ENCODE measurements at regions not wholly inside any gene's neighbourhood (a gene's known extent, or its start where the extent isn't known, plus 50 kb on each side); places are given as distances from the start of the nearest gene placed in this dataset.

DNA sequence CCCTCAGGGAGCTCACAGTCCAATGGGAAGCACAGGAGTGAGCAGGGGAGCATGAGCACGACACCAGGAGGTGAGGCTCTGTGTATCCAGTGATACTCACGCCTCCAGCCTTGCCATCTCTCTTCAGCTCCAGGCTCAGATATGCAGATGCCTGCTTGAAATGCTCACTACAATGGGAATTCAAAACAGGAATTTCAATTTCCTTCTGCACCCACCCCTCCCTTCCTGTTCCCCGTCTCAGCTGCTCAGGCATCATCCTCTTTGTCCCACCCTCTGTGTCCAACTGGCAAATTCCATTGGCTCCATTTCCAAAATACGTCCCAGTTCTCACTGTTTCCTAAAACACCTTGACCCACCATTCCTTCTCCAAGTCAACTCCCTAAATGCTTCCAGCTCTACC is 58.9 kb downstream of the FBXO2 start:
- ChIA-PET CTCF (ENCODE audit: partially characterized antibody) (interaction anchor here (0.8 to 4.1 kb wide), 7 partner anchors 14 to 97 kb away, joined by 3 to 15 read pairs (median 4); no protein-coding TSS in a partner anchor), POLR2A (ENCODE audit: partially characterized antibody) (interaction anchor here (0.8 to 1.8 kb wide), 5 partner anchors 16 to 48 kb away, joined by 3 to 5 read pairs (median 3); no protein-coding TSS in a partner anchor)
- no peak overlapping the region for H4K8ac ChIP-seq (ENCODE audit: extremely low read depth, insufficient read depth, low read length)
- H3K27me3 ChIP-seq (replicated peaks in 1 of 4; ENCODE audit: control insufficient read depth in 3 of 4, extremely low read depth in 1 of 4, insufficient read depth in 3 of 4, low read length in 3 of 4) = no peaks in the 10 kb centered on the region; a peak in 1 of 7 replicates
- H3K27ac ChIP-seq (ENCODE audit: low read depth, low read length) = no peak overlapping the region
- 0 out of 2 replicates have a peak overlapping the region, but pooled peaks have one; percentile 3 for H2AK5ac ChIP-seq (ENCODE audit: low read depth, low read length)
- H4K5ac ChIP-seq (ENCODE audit: insufficient read length, low read depth, low read length) = no peak overlapping the region
- no peak overlapping the region for H2AFZ ChIP-seq (ENCODE audit: low read length)
- DNase-seq (ENCODE audit: low read depth in 1 of 2, low spot score in 2 of 2) (no peak), FAIRE-seq (no peak)
- no peak overlapping the region for H2BK20ac ChIP-seq (ENCODE audit: low read length)
- no peak overlapping the region for H3K9ac ChIP-seq (replicated peaks in 1 of 4; ENCODE audit: extremely low read depth in 1 of 4, low read depth in 3 of 4, low read length in 3 of 4)
- no peaks in the 10 kb centered on the region for H3K9me3 ChIP-seq (ENCODE audit: insufficient read depth in 2 of 2, low read depth in 1 of 2, low read length in 1 of 2)
- H2BK12ac ChIP-seq (ENCODE audit: low read depth, low read length) = no peak overlapping the region
- H4K20me1 ChIP-seq (replicated peaks in 1 of 2; ENCODE audit: control insufficient read depth in 1 of 2, insufficient read depth in 2 of 2, low read length in 2 of 2) = no peaks in the 10 kb centered on the region
- no peak overlapping the region for H3K4me3 ChIP-seq (ENCODE audit: extremely low read depth in 1 of 4, insufficient read depth in 2 of 4, low read depth in 3 of 4, low read length in 4 of 4)
- H4K91ac ChIP-seq (replicated peaks; ENCODE audit: insufficient read length, low read length) = no peak overlapping the region
- H2BK15ac ChIP-seq (ENCODE audit: low read length) = no peak overlapping the region
- no peak overlapping the region for H2BK120ac ChIP-seq (replicated peaks; ENCODE audit: low read depth, low read length)
- no peaks in the 10 kb centered on the region for H3K79me1 ChIP-seq (ENCODE audit: low read depth, low read length)
- no peak overlapping the region for H3K23ac ChIP-seq (ENCODE audit: insufficient read length)
- WGBS, 2 experiments (ENCODE audit: extremely low coverage in 1 of 2, insufficient coverage in 1 of 2, insufficient read length in 1 of 2, insufficient replicate concordance in 2 of 2, low coverage in 1 of 2, low lambda C conversion rate in 2 of 2, missing lambda C conversion rate in 1 of 2) = 84% methylated on average over 4 of the region's 4 CpGs; no CpG with 5 or more reads in 1 of the 2 experiments
- H3K56ac ChIP-seq (replicated peaks; ENCODE audit: insufficient read length, low read depth, low read length) = no peak overlapping the region
- H3K23me2 ChIP-seq (ENCODE audit: low read depth, low read length) = no peaks in the 10 kb centered on the region
- H3K14ac ChIP-seq (ENCODE audit: insufficient read length) = no peak overlapping the region
- no peaks in the 10 kb centered on the region for H3K79me2 ChIP-seq (ENCODE audit: control insufficient read depth in 1 of 2, insufficient read depth in 2 of 2, low read length in 2 of 2)
- no peak overlapping the region for H3K4ac ChIP-seq (replicated peaks; ENCODE audit: insufficient read length, low read depth, low read length)
- H2BK5ac ChIP-seq (ENCODE audit: low read depth, low read length) = no peak overlapping the region
- H3K4me2 ChIP-seq (ENCODE audit: insufficient read depth in 1 of 2, low read depth in 2 of 2, low read length in 2 of 2) = no peak overlapping the region
- no peak overlapping the region for H3K18ac ChIP-seq (ENCODE audit: extremely low read depth, low read length)
- no peaks in the 10 kb centered on the region for H3K36me3 ChIP-seq (ENCODE audit: control insufficient read depth in 2 of 4, insufficient read depth in 4 of 4, low read length in 3 of 4)
- peaks cover 2 to 8% (median 5%) of the 10 kb centered on the region in 4 experiments for H3K4me1 ChIP-seq (replicated peaks in 1 of 4; ENCODE audit: control insufficient read depth in 3 of 4, insufficient read depth in 4 of 4, low read length in 3 of 4)
- TF ChIP-seq CHD1 (IDR thresholded peaks at IDR 0.05; ENCODE audit: low read depth, low read length) (no peak), TEAD4 (IDR thresholded peaks at IDR 0.05; ENCODE audit: low read depth, low read length) (no peak), KDM4A (IDR thresholded peaks at IDR 0.05; ENCODE audit: low read depth, low read length, severe bottlenecking) (no peak), POLR2AphosphoS5 (IDR thresholded peaks at IDR 0.05; ENCODE audit: low read depth, low read length) (no peak), GTF2F1 (IDR thresholded peaks at IDR 0.05; ENCODE audit: borderline replicate concordance, low read depth, low read length) (no peak), JUND (IDR thresholded peaks at IDR 0.05; ENCODE audit: low read length) (no peak), TCF12 (IDR thresholded peaks at IDR 0.05; ENCODE audit: low read depth, low read length) (no peak), ZNF274 (IDR thresholded peaks at IDR 0.05; ENCODE audit: borderline replicate concordance, extremely low read depth, low read length) (no peak)

All from H1 (cell line).